T-helper 17 cell (primary cell): ENCODE measurements at regions not wholly inside any gene's neighbourhood (a gene's known extent, or its start where the extent isn't known, plus 50 kb on each side); places are given as distances from the start of the nearest gene placed in this dataset.
"Not testable (repeated sequence)": the region's sequence is repeated elsewhere in the genome, so short reads cannot be mapped to it uniquely, and the experiment has no call there.

Experiments used
- ATAC-seq: fragments of 150-1000 bp; cut with Tn5 transposase; 2 replicates; pipeline ENCODE4 v1.10.0; 2021; ENCODE audit warnings: mild to moderate bottlenecking, moderate library complexity
- DNase-seq, 3 donors: peaks; one replicate each; pipeline versions ENCODE4 v3.0.0 to v3.0.0-alpha.2; 2020 to 2021
- H3K9me3 ChIP-seq: one replicate; pipeline ENCODE4 v1.7.0; 2013; ENCODE audit warnings: low read length, mild to moderate bottlenecking; ENCODE audit not compliant: control insufficient read depth, poor library complexity, severe bottlenecking
- H3K27ac Mint-ChIP-seq: one replicate; pipeline ENCODE4 v1.8.0; 2022; ENCODE audit warnings: mild to moderate bottlenecking, moderate library complexity, mixed read lengths
- H3K27me3 Mint-ChIP-seq: one replicate; pipeline ENCODE4 v1.8.0; 2022; ENCODE audit warnings: mixed read lengths
- H3K36me3 Mint-ChIP-seq: one replicate; pipeline ENCODE4 v1.8.0; 2022; ENCODE audit warnings: low read depth, mixed read lengths
- H3K4me1 Mint-ChIP-seq: one replicate; pipeline ENCODE4 v1.8.0; 2022; ENCODE audit warnings: mild to moderate bottlenecking, mixed read lengths
- H3K4me3 Mint-ChIP-seq: one replicate; pipeline ENCODE4 v1.8.0; 2022; ENCODE audit warnings: mild to moderate bottlenecking, moderate library complexity, mixed read lengths

DNA sequence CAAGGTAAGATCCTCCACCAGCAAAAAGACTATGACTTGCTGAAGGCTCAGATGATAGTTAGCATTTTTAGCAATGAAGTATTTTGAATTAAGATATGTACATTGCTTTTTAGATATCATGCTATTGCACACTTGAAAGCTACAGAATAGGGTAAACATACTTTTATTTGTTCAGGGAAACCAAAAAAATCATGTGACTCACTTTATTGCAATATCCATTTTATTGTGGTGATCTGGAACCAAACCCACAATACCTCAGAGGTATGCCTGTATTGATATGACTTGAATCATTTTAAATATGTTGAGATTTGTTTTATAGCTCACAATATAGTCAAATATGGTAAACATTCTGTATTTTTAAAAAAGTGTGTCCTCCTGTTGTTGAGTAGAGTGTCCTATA, 96.1 kb downstream of the DIO3 start:
- H3K4me3 Mint-ChIP-seq, result no peak overlapping the region
- peaks cover 52% of the 10 kb centered on the region for H3K27me3 Mint-ChIP-seq
- no peak for ATAC-seq
- no peaks in the 10 kb centered on the region for H3K9me3 ChIP-seq
- peaks cover 2% of the 10 kb centered on the region for H3K4me1 Mint-ChIP-seq
- H3K27ac Mint-ChIP-seq, result no peak overlapping the region
- DNase-seq, result no peak
- peaks cover 4% of the 10 kb centered on the region for H3K36me3 Mint-ChIP-seq

DNA sequence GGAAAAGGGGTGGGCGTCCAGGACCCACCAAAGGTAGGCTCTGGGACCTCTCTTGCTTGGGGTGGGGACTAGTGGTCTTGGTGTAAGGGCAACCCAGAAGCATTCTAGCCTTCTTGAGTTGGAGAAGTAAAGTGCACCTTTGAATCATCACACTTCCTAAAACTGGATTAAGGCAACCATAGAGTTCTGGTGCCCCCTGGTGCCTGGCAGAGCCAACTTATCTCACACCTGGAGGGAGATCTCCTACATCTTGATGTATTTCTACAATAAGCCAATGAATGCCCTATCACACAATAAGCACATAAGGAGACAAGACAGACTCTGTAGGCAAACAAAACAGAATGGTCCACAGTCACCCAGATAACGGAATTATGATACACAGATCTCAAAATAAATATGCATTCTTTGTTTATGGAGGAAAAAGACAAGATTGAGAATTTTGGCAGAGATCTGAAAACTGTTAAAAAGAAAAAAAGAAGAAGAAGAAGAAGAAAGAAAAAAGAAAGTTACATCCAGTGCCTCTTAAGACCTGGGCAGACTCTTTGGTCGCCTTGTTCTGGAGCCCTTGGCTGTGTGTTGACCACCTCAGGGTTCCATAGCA, 95.9 kb upstream of the PPP2R5C start:
- ATAC-seq, result no peak

DNA sequence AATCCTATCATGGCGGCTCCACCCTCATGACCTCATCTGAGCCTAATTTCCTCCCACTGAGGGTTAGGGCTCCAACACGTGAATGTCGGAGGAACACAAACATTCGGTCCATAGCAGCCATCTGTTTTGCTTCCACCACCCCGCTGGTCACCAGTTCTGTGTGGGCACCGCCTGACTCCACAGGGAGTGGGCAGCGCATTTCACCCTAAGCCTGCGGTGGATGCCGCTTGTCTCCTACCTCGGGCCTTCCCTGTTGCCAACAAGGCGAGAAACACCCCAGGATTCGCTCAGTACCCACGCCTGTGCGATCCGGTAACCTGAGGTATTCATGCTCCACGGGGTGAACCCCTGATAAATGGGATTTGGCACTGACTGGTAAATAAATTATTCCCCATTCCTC, 95.2 kb upstream of the PPP2R5C start:
- H3K4me1 Mint-ChIP-seq, result no peaks in the 10 kb centered on the region
- peaks cover 32% of the 10 kb centered on the region for H3K27me3 Mint-ChIP-seq
- no peak overlapping the region for H3K27ac Mint-ChIP-seq
- DNase-seq (no peak), ATAC-seq (no peak)
- no peaks in the 10 kb centered on the region for H3K9me3 ChIP-seq
- H3K36me3 Mint-ChIP-seq, result peaks cover 6% of the 10 kb centered on the region
- no peak overlapping the region for H3K4me3 Mint-ChIP-seq

More for the DNA sequence above, 95.9 kb upstream of the PPP2R5C start:
- Mint-ChIP-seq H3K36me3 (peaks cover 5% of the 10 kb centered on the region), H3K4me1 (no peaks in the 10 kb centered on the region), H3K4me3 (no peak overlapping the region), H3K27me3 (peaks cover 37% of the 10 kb centered on the region), H3K27ac (no peak overlapping the region)
- no peaks in the 10 kb centered on the region for H3K9me3 ChIP-seq
- no peak for DNase-seq

DNA sequence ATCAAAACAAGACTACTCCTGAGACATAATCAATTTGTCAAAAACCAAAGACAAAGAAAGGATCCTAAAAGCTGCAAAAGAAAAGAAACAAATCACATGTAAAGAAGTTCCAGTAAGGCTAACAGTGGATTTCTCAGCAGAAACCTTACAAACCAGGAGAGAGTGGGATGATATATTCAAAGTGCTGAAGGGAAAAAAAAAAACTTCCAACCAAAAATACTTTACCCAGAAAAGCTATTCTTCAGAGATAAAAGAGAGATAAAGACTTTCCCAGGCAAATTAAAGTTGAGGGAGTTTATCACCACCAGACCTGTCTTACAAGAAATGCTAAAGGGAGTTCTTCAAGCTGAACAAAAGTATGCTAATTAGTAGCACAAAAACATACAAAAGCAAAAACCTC, 91.9 kb upstream of the PPP2R5C start:
- DNase-seq, result no peak
- peaks cover 11% of the 10 kb centered on the region for H3K27me3 Mint-ChIP-seq
- no peaks in the 10 kb centered on the region for H3K9me3 ChIP-seq

DNA sequence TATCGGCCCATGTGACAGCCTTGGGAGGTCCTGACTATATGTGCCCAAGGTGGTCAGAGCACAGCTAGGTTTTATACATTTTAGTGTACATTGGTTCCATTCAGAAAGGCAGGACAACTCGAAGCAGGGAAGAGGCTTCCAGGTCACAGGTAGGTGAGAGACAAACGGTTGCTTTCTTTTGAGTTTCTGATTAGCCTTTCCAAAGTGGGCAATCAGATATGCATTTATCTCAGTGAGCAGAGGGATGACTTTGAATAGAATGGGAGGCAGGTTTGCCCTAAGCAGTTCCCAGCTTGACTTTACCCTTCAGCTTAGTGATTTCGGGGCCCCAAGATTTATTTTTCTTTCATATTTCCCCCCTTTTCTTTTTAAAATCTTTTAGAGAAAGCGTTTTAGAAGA, 87.6 kb upstream of the PPP2R5C start:
- H3K27ac Mint-ChIP-seq, result no peak overlapping the region
- DNase-seq (no peak), ATAC-seq (no peak)
- H3K4me3 Mint-ChIP-seq, result no peak overlapping the region
- no peaks in the 10 kb centered on the region for H3K9me3 ChIP-seq
- peaks cover 5% of the 10 kb centered on the region for H3K36me3 Mint-ChIP-seq
- H3K4me1 Mint-ChIP-seq, result no peaks in the 10 kb centered on the region
- no peaks in the 10 kb centered on the region for H3K27me3 Mint-ChIP-seq

More for the DNA sequence above, 91.9 kb upstream of the PPP2R5C start:
- peaks cover 8% of the 10 kb centered on the region for H3K36me3 Mint-ChIP-seq
- no peaks in the 10 kb centered on the region for H3K4me1 Mint-ChIP-seq
- no peak overlapping the region for H3K27ac Mint-ChIP-seq
- no peak overlapping the region for H3K4me3 Mint-ChIP-seq
- no peak for ATAC-seq

DNA sequence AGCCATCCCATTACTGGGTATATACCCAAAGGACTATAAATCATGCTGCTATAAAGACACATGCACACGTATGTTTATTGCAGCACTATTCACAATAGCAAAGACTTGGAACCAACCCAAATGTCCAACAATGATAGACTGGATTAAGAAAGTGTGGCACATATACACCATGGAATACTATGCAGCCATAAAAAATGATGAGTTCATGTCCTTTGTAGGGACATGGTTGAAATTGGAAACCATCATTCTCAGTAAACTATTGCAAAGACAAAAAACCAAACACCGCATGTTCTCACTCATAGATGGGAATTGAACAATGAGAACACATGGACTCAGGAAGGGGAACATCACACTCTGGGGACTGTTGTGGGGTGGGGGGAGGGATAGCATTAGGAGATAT, 85.7 kb upstream of the PPP2R5C start:
- H3K36me3 Mint-ChIP-seq, DNase-seq, H3K27ac Mint-ChIP-seq, H3K4me1 Mint-ChIP-seq, ATAC-seq, H3K4me3 Mint-ChIP-seq, H3K9me3 ChIP-seq, H3K27me3 Mint-ChIP-seq: not testable (repeated sequence)

DNA sequence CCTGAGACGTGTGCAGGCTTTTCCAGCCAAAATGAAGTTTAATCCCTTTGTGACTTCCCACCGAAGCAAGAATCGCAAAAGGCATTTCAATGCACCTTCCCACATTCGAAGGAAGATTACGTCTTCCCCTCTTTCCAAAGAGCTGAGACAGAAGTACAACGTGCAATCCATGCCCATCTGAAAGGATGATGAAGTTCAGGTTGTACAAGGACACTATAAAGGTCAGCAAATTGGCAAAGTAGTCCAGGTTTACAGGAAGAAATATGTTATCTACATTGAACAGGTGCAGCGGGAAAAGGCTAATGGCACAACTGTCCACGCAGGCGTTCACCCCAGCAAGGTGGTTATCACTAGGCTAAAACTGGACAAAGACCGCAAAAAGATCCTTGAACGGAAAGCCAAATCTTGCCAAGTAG, 83.6 kb upstream of the PPP2R5C start:
- DNase-seq, H3K27me3 Mint-ChIP-seq, H3K4me3 Mint-ChIP-seq, H3K36me3 Mint-ChIP-seq, H3K4me1 Mint-ChIP-seq, H3K9me3 ChIP-seq, ATAC-seq, H3K27ac Mint-ChIP-seq: not testable (repeated sequence)

DNA sequence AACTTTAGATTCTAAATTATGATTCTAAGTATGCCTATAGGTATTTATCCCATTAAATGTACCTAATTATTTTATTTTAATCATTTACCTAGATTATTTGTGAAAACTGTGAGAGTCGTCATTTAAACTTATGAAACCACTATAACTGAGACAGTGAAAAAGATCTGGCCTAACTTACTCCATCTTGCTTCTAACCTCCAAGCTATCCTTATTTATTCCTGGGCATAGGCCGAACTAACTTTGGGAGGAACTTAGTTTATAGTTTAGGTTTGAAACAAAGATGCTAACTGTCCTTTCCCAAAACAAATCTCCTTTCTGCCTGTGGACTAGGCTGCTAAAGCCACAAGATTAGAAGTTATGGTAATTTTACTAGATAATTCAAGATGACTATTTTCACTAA, 79.7 kb upstream of the PPP2R5C start:
- Mint-ChIP-seq H3K27ac (no peak overlapping the region), H3K36me3 (no peaks in the 10 kb centered on the region), H3K4me1 (no peaks in the 10 kb centered on the region), H3K4me3 (no peak overlapping the region), H3K27me3 (peaks cover 7% of the 10 kb centered on the region)
- ATAC-seq (no peak), DNase-seq (no peak)
- no peaks in the 10 kb centered on the region for H3K9me3 ChIP-seq

DNA sequence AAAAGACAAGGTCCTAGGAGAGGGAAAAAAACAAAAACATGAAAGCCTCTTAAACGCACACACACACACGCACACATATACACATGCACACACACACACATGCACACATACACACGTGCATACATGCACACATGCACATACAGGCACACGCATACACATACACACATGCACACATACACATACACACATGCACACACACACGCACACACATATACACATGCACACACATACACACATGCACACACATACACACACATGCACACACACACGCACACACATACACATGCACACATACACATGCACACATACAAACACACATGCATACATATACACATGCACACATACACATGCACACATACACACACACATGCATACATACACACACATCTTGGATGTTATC, 78.1 kb upstream of the PPP2R5C start:
- DNase-seq, result no peak
- no peak overlapping the region for H3K4me3 Mint-ChIP-seq

DNA sequence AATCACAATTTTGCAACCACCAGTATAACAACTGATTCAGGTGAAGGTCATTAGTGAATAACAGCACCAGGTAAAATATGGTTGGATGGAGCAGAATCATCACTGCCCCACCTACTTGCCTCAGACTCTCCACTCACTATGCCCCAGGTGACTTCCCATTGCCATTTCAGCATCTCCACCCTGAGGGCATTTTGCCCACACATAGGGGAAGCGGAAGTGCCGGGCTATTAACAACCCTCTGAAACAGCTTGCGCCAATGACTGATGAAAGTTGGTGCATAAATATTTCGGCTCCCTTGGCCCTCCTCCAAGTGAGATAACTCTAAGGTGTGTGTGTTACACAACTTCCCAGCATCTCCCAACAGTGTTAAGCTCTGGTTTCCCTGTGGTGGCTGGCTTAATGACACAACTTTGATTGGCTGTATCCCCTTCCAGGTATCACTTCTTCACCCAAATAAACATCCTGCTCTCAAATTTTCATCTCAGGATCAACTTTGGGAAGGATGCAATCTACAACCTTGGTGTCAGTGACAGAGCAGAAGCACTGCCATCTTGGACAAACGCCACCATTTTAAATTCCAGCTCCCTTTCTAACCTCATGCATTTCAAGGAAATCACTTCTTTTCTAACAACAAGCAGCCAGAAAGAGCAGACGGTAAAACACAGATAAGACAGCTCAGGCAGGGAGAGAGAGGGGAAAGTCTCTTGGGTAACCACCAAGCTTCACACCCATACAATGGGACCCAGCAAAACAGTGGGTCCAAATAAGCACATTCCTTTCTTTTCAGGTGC, 73.6 kb upstream of the PPP2R5C start:
- no peaks in the 10 kb centered on the region for H3K9me3 ChIP-seq
- H3K4me3 Mint-ChIP-seq, result no peak overlapping the region
- ATAC-seq, result no peak
- no peak overlapping the region for H3K27ac Mint-ChIP-seq
- no peaks in the 10 kb centered on the region for H3K36me3 Mint-ChIP-seq
- peaks cover under 1% of the 10 kb centered on the region for H3K27me3 Mint-ChIP-seq
- DNase-seq, result no peak
- H3K4me1 Mint-ChIP-seq, result no peaks in the 10 kb centered on the region

More for the DNA sequence above, 78.1 kb upstream of the PPP2R5C start:
- no peak overlapping the region for H3K27ac Mint-ChIP-seq
- H3K9me3 ChIP-seq, result no peaks in the 10 kb centered on the region
- H3K36me3 Mint-ChIP-seq, result no peaks in the 10 kb centered on the region
- peaks cover 7% of the 10 kb centered on the region for H3K27me3 Mint-ChIP-seq
- H3K4me1 Mint-ChIP-seq, result no peaks in the 10 kb centered on the region
- ATAC-seq, result no peak

DNA sequence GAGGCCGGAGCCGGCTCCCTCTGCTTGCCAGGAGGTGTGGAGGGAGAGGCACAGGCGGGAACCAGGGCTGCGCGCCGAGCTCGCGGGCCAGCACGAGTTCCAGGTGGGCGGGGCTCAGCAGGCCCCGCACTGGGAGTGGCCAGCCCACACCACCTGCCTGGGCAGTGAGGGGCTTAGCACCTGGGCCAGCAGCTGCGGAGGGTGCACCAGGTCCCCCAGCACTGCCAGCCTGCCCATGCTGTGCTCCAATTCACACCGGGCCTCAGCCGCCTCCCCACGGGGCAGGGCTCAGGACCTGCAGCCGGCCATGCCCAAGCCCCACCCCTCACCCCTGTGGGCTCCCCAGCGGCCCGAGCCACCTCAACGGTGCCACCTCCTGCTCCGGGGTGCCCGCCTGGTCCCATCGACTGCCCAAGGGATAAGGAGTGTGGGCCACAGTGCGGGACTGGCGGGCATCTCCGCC, 72.4 kb upstream of the PPP2R5C start:
- Mint-ChIP-seq H3K4me1 (no peaks in the 10 kb centered on the region), H3K4me3 (no peak overlapping the region), H3K27ac (no peak overlapping the region), H3K27me3 (no peaks in the 10 kb centered on the region), H3K36me3 (no peaks in the 10 kb centered on the region)
- no peak for DNase-seq
- no peaks in the 10 kb centered on the region for H3K9me3 ChIP-seq
- ATAC-seq, result no peak

DNA sequence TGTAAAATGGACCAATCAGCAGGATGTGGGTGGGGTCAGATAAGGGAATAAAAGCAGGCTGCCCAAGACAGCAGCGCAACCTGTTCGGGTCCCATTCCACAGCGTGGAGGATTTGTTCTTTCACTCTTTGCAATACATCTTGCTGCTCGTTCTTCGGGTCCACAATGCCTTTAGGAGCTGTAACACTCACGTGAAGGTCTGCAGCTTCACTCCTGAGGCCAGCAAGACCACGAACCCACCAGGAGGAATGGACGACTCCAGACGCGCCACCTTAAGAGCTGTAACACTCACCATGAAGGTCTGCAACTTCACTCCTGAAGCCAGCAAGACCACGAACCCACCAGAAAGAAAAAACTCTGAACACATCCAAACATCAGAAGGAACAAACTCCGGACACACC, 71.5 kb upstream of the PPP2R5C start:
- H3K27me3 Mint-ChIP-seq, H3K9me3 ChIP-seq, H3K4me1 Mint-ChIP-seq, DNase-seq, H3K27ac Mint-ChIP-seq, H3K36me3 Mint-ChIP-seq, H3K4me3 Mint-ChIP-seq, ATAC-seq: not testable (repeated sequence)

DNA sequence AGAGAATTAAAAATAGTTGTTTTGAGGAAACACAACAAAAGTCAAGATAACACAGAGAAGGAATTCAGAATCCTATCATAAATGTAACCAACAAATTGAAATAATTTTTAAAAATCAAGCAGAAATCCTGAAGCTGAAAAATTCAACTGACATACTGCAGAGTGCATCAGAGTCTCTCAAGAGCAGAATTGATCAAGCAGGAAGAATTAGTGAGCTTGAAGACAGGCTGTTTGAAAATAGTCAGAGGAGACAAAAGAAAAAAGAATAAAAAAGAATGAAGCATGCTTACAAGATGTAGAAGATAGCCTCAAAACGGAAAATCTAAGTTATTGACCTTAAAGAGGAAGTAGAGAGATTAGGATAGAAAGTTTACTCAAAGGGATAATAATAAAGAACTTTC, 65.8 kb upstream of the PPP2R5C start:
- Mint-ChIP-seq H3K36me3 (peaks cover 2% of the 10 kb centered on the region), H3K27ac (no peak overlapping the region), H3K4me3 (no peak overlapping the region), H3K4me1 (no peaks in the 10 kb centered on the region), H3K27me3 (no peaks in the 10 kb centered on the region)
- no peak for DNase-seq
- no peak for ATAC-seq
- H3K9me3 ChIP-seq, result peaks cover 3% of the 10 kb centered on the region

DNA sequence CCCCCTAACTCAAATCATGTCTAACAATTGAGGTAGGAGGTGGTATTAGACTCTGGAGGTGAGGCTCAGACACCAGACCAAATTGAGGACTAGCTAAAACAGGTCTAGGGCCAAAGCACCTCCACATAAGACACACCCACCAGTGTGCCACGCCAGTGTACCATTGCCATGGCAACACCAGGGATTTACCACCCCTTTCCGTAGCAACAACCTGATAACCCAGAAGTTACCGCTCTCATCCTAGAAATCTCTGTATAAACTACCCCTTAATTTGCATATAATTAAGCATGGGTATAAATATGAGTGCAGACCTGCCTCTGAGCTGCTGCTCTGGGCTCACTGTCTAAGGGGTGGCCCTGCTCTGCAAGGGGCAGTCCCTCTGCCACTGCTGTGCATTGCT, 57.4 kb upstream of the PPP2R5C start:
- no peaks in the 10 kb centered on the region for H3K36me3 Mint-ChIP-seq
- peak overlapping the region; percentile 94 for H3K27ac Mint-ChIP-seq
- peak overlapping the region; percentile 33 for H3K4me3 Mint-ChIP-seq
- H3K9me3 ChIP-seq, result no peaks in the 10 kb centered on the region
- H3K27me3 Mint-ChIP-seq, result no peaks in the 10 kb centered on the region
- ATAC-seq, result peak; percentile 70
- peak in 2 of 3 donors; percentile 32 to 39 for DNase-seq
- H3K4me1 Mint-ChIP-seq, result peaks cover 33% of the 10 kb centered on the region
